NCI-H1417 (cell line): ENCODE measurements at regions not wholly inside any gene's neighbourhood (a gene's known extent, or its start where the extent isn't known, plus 50 kb on each side); places are given as distances from the start of the nearest gene placed in this dataset.

ENCODE experiments used
- DNase-seq, 3 experiments: peaks; one replicate each; lab custom pipeline; 2025; lab: John Stamatoyannopoulos, UW

GRCh38 chr13:40146611-40147117 is 491.2 kb downstream of the COG6 start:
- peak in 1 of 3 experiments; percentile 2 for DNase-seq

- DNase-seq: no peak
These were observed 492.6 kb downstream of the COG6 start for GRCh38 chr13:40148101-40148500.

GRCh38 chr13:40148742-40149141 is 493.3 kb downstream of the COG6 start:
- no peak for DNase-seq

- no peak for DNase-seq
These were observed 494.3 kb downstream of the COG6 start for GRCh38 chr13:40149611-40150274.

GRCh38 chr13:40151673-40152072 is 496.2 kb downstream of the COG6 start:
- no peak for DNase-seq

- no peak for DNase-seq
These were observed 496.7 kb downstream of the COG6 start for GRCh38 chr13:40152145-40152544.

GRCh38 chr13:40152922-40153321 is 497.5 kb downstream of the COG6 start:
- no peak for DNase-seq

GRCh38 chr13:40153516-40153915 is 498.1 kb downstream of the COG6 start:
- no peak for DNase-seq

- DNase-seq: peak in 1 of 3 experiments; percentile 11
These were observed 499.7 kb downstream of the COG6 start for GRCh38 chr13:40155201-40155600.

GRCh38 chr13:40158218-40158617 is 502.8 kb downstream of the COG6 start:
- DNase-seq: no peak

GRCh38 chr13:40158757-40159156 is 503.3 kb downstream of the COG6 start:
- no peak for DNase-seq

- DNase-seq: no peak
These were observed 504.3 kb downstream of the COG6 start for GRCh38 chr13:40159736-40160135.

- no peak for DNase-seq
These were observed 505.3 kb downstream of the COG6 start for GRCh38 chr13:40160618-40161350.

- no peak for DNase-seq
These were observed 505.1 kb downstream of the FOXO1 start for GRCh38 chr13:40161351-40161810.

- no peak for DNase-seq
These were observed 504.5 kb downstream of the FOXO1 start for GRCh38 chr13:40161931-40162330.

- no peak for DNase-seq
These were observed 503.1 kb downstream of the FOXO1 start for GRCh38 chr13:40163066-40164000.

- no peak for DNase-seq
These were observed 502.3 kb downstream of the FOXO1 start for GRCh38 chr13:40164133-40164532.

- DNase-seq: no peak
These were observed 501.0 kb downstream of the FOXO1 start for GRCh38 chr13:40165316-40165932.

- DNase-seq: no peak
These were observed 499.1 kb downstream of the FOXO1 start for GRCh38 chr13:40167327-40167726.

GRCh38 chr13:40168425-40169166 is 497.8 kb downstream of the FOXO1 start:
- no peak for DNase-seq

- DNase-seq: no peak
These were observed 497.0 kb downstream of the FOXO1 start for GRCh38 chr13:40169476-40169875.
